H1 (cell line): ENCODE measurements at regions not wholly inside any gene's neighbourhood (a gene's known extent, or its start where the extent isn't known, plus 50 kb on each side); places are given as distances from the start of the nearest gene placed in this dataset.

Experiments
- CTCF ChIA-PET: fragments of 300-600 bp; sonication (Branson Sonifier 250); formaldehyde crosslinking; loops from one replicate; lab custom pipeline; 2021; ENCODE audit not compliant: partially characterized antibody; lab: Charles Lee
- POLR2A ChIA-PET: fragments of 300-600 bp; sonication (Branson Sonifier 250); formaldehyde crosslinking; loops from one replicate; lab custom pipeline; 2021; ENCODE audit warnings: inconsistent platforms; ENCODE audit not compliant: partially characterized antibody; lab: Charles Lee
- DNase-seq, 2 experiments: peaks; one replicate each; pipeline versions ENCODE4 v3.0.0 to v3.0.0-alpha.2; 2010 to 2022; ENCODE audit warnings: low spot score in 2 of 2, low read depth in 1 of 2, mixed read lengths in 1 of 2
- FAIRE-seq: peaks from 2 replicates; lab custom pipeline; 2011; peaks lifted over from hg19 to GRCh38; lab: Jason Lieb, UNC
- H2AFZ ChIP-seq: 2 replicates; pipeline ENCODE4 v1.8.1; 2012; ENCODE audit warnings: low read length, inconsistent platforms
- H2AK5ac ChIP-seq: 2 replicates; pipeline ENCODE4 v1.6.1; 2013; ENCODE audit warnings: low read depth, low read length
- H2BK120ac ChIP-seq: replicated peaks from 2 replicates; pipeline ENCODE3; 2013; ENCODE audit warnings: low read depth, low read length, inconsistent platforms
- H2BK12ac ChIP-seq: 2 replicates; pipeline ENCODE4 v1.6.1; 2013; ENCODE audit warnings: low read depth, low read length
- H2BK15ac ChIP-seq: 2 replicates; pipeline ENCODE4 v1.6.1; 2013; ENCODE audit warnings: low read length
- H2BK20ac ChIP-seq: 2 replicates; pipeline ENCODE4 v1.6.1; 2013; ENCODE audit warnings: low read length
- H2BK5ac ChIP-seq: 2 replicates; pipeline ENCODE4 v1.6.1; 2013; ENCODE audit warnings: low read depth, low read length
- H3K14ac ChIP-seq: 2 replicates; pipeline ENCODE4 v1.6.1; 2013; ENCODE audit warnings: inconsistent platforms; ENCODE audit not compliant: insufficient read length
- H3K18ac ChIP-seq: 2 replicates; pipeline ENCODE4 v1.6.1; 2013; ENCODE audit warnings: low read length; ENCODE audit errors: extremely low read depth
- H3K23ac ChIP-seq: 2 replicates; pipeline ENCODE4 v1.6.1; 2013; ENCODE audit warnings: inconsistent platforms; ENCODE audit not compliant: insufficient read length
- H3K23me2 ChIP-seq: 2 replicates; pipeline ENCODE4 v1.6.1; 2013; ENCODE audit warnings: low read depth, low read length
- H3K27ac ChIP-seq: 2 replicates; pipeline ENCODE4 v1.6.1; 2011; ENCODE audit warnings: low read depth, low read length, inconsistent platforms
- H3K27me3 ChIP-seq, 4 experiments: replicated peaks in 1 of 4; 1 replicate in 1 of 4; 2 replicates in 3 of 4; pipeline versions ENCODE4 v1.6.1 to v1.8.1; 2011 to 2013; ENCODE audit warnings: low read length in 3 of 4, mild to moderate bottlenecking in 3 of 4, inconsistent platforms in 2 of 4, mixed read lengths in 2 of 4, moderate library complexity in 1 of 4; ENCODE audit not compliant: control insufficient read depth in 3 of 4, insufficient read depth in 3 of 4; ENCODE audit errors: extremely low read depth in 1 of 4
- H3K36me3 ChIP-seq, 4 experiments: 2 replicates each; pipeline versions ENCODE4 v1.6.1 to v1.8.1; 2011 to 2013; ENCODE audit warnings: mild to moderate bottlenecking in 4 of 4, low read length in 3 of 4, moderate library complexity in 2 of 4, control low read depth in 1 of 4, inconsistent platforms in 1 of 4; ENCODE audit not compliant: insufficient read depth in 4 of 4, control insufficient read depth in 2 of 4
- H3K4ac ChIP-seq: replicated peaks from 2 replicates; pipeline ENCODE3; 2013; ENCODE audit warnings: low read length, low read depth, mixed read lengths, inconsistent platforms; ENCODE audit not compliant: insufficient read length
- H3K4me1 ChIP-seq, 4 experiments: replicated peaks in 1 of 4; 1 replicate in 1 of 4; 2 replicates in 3 of 4; pipeline versions ENCODE4 v1.6.1 to v1.8.1; 2011 to 2013; ENCODE audit warnings: low read length in 3 of 4, inconsistent platforms in 2 of 4, mixed read lengths in 1 of 4; ENCODE audit not compliant: insufficient read depth in 4 of 4, control insufficient read depth in 3 of 4
- H3K4me2 ChIP-seq, 2 experiments: 2 replicates each; pipeline versions ENCODE4 v1.6.1 to v1.8.1; 2011 to 2013; ENCODE audit warnings: low read depth in 2 of 2, low read length in 2 of 2, control low read depth in 1 of 2, inconsistent platforms in 1 of 2, mild to moderate bottlenecking in 1 of 2; ENCODE audit not compliant: insufficient read depth in 1 of 2
- H3K4me3 ChIP-seq, 4 experiments: fragments of 200-600, 300-600 bp in 1 of 4; sonication (generic), shearing (Covaris generic), sonication (Bioruptor Twin) in 1 of 4; 2 replicates each; pipeline versions ENCODE4 v1.5.1 to v1.8.1; 2011 to 2016; ENCODE audit warnings: low read length in 4 of 4, low read depth in 3 of 4, control low read depth in 2 of 4, inconsistent platforms in 2 of 4, mild to moderate bottlenecking in 2 of 4, mixed read lengths in 1 of 4, moderate library complexity in 1 of 4; ENCODE audit not compliant: insufficient read depth in 2 of 4; ENCODE audit errors: extremely low read depth in 1 of 4
- H3K56ac ChIP-seq: replicated peaks from 2 replicates; pipeline ENCODE3; 2013; ENCODE audit warnings: low read depth, mild to moderate bottlenecking, mixed read lengths, low read length, inconsistent platforms; ENCODE audit not compliant: insufficient read length
- H3K79me1 ChIP-seq: 2 replicates; pipeline ENCODE4 v1.6.1; 2013; ENCODE audit warnings: low read depth, low read length, control low read depth
- H3K79me2 ChIP-seq, 2 experiments: 2 replicates each; pipeline versions ENCODE4 v1.6.1 to v1.8.1; 2012 to 2013; ENCODE audit warnings: low read length in 2 of 2, mild to moderate bottlenecking in 2 of 2, inconsistent platforms in 1 of 2; ENCODE audit not compliant: insufficient read depth in 2 of 2, control insufficient read depth in 1 of 2
- H3K9ac ChIP-seq, 4 experiments: replicated peaks in 1 of 4; 1 replicate in 1 of 4; 2 replicates in 3 of 4; pipeline versions ENCODE4 v1.6.1 to v1.8.1; 2011 to 2013; ENCODE audit warnings: low read depth in 3 of 4, low read length in 3 of 4, control low read depth in 2 of 4, mild to moderate bottlenecking in 2 of 4, moderate library complexity in 2 of 4, inconsistent platforms in 1 of 4; ENCODE audit errors: extremely low read depth in 1 of 4
- H3K9me3 ChIP-seq, 2 experiments: 2 replicates each; pipeline versions ENCODE4 v1.6.1 to v1.8.1; 2012 to 2013; ENCODE audit warnings: mild to moderate bottlenecking in 2 of 2, moderate library complexity in 2 of 2, control low read depth in 1 of 2, inconsistent platforms in 1 of 2, low read depth in 1 of 2, low read length in 1 of 2, mixed read lengths in 1 of 2; ENCODE audit not compliant: insufficient read depth in 2 of 2
- H4K20me1 ChIP-seq, 2 experiments: replicated peaks in 1 of 2; 2 replicates each; pipeline versions ENCODE3 to v1.8.1; 2011 to 2013; ENCODE audit warnings: inconsistent platforms in 2 of 2, low read length in 2 of 2, mild to moderate bottlenecking in 1 of 2; ENCODE audit not compliant: insufficient read depth in 2 of 2, control insufficient read depth in 1 of 2
- H4K5ac ChIP-seq: 2 replicates; pipeline ENCODE4 v1.6.1; 2013; ENCODE audit warnings: low read length, low read depth, mixed read lengths, inconsistent platforms; ENCODE audit not compliant: insufficient read length
- H4K8ac ChIP-seq: 2 replicates; pipeline ENCODE4 v1.8.0; 2013; ENCODE audit warnings: mild to moderate bottlenecking, moderate library complexity, low read length, inconsistent platforms; ENCODE audit not compliant: insufficient read depth; ENCODE audit errors: extremely low read depth
- H4K91ac ChIP-seq: replicated peaks from 2 replicates; pipeline ENCODE3; 2013; ENCODE audit warnings: low read length, mixed read lengths, inconsistent platforms; ENCODE audit not compliant: insufficient read length
- CTBP2 ChIP-seq: IDR thresholded peaks from 2 replicates; pipeline ENCODE4 v1.7.0; 2011; ENCODE audit warnings: borderline replicate concordance, mild to moderate bottlenecking, moderate library complexity, mixed read lengths, low read length; ENCODE audit not compliant: insufficient read depth, insufficient read length
- JUN ChIP-seq: IDR thresholded peaks from 2 replicates; pipeline ENCODE4 v1.6.1; 2011; ENCODE audit warnings: low read depth, mild to moderate bottlenecking, improper control_type of control experiment, low read length
- MAX ChIP-seq: IDR thresholded peaks from 2 replicates; pipeline ENCODE4 v1.6.1; 2012; ENCODE audit warnings: inconsistent platforms
- TAF1 ChIP-seq: IDR thresholded peaks from 2 replicates; pipeline ENCODE4 v1.6.1; 2011; ENCODE audit warnings: mild to moderate bottlenecking, low read depth, low read length
- WGBS, 2 experiments: shearing (Covaris generic) in 1 of 2; methylation state at CpG; one replicate each; pipeline versions ENCODE4 v1.1.6 to v1.1.7; 2013 to 2015; ENCODE audit warnings: low lambda C conversion rate in 2 of 2, mixed read lengths in 2 of 2, inconsistent platforms in 1 of 2, low coverage in 1 of 2, missing lambda C conversion rate in 1 of 2; ENCODE audit not compliant: insufficient replicate concordance in 2 of 2, insufficient coverage in 1 of 2, insufficient read length in 1 of 2; ENCODE audit errors: extremely low coverage in 1 of 2, missing lambda C conversion rate in 1 of 2; 5-methylcytosine and 5-hydroxymethylcytosine counted together

GRCh38 chr13:59492030-59492636 is 671.6 kb downstream of the DIAPH3 start:
- Histone ChIP-seq H3K4me1 (no peaks in the 10 kb centered on the region; a peak in 1 of 7 replicates), H3K27ac (no peak overlapping the region), H4K5ac (no peak overlapping the region), H2AFZ (no peak overlapping the region), H4K8ac (no peak overlapping the region), H3K9me3 (no peaks in the 10 kb centered on the region), H2BK12ac (no peak overlapping the region), H3K4me2 (no peak overlapping the region), H3K9ac (no peak overlapping the region), H3K4ac (no peak overlapping the region), H3K14ac (no peak overlapping the region), H3K4me3 (no peak overlapping the region), H2BK20ac (no peak overlapping the region), H3K23ac (no peak overlapping the region), H3K23me2 (no peaks in the 10 kb centered on the region), H3K18ac (no peak overlapping the region), H2BK120ac (no peak overlapping the region), H3K79me1 (no peaks in the 10 kb centered on the region), H3K79me2 (no peaks in the 10 kb centered on the region), H3K27me3 (no peaks in the 10 kb centered on the region), H2BK15ac (no peak overlapping the region), H2BK5ac (no peak overlapping the region), H4K91ac (no peak overlapping the region), H4K20me1 (no peaks in the 10 kb centered on the region), H3K56ac (no peak overlapping the region), H3K36me3 (no peaks in the 10 kb centered on the region), H2AK5ac (no peak overlapping the region)
- 67% methylated on average over 2 of the region's 2 CpGs; no CpG with 5 or more reads in 1 of the 2 experiments for WGBS, 2 experiments
- POLR2A ChIA-PET: no interaction called here
- CTCF ChIA-PET: interaction anchor here (0.8 to 1.2 kb wide), 2 partner anchors 9 to 12 kb away, joined by 3 to 4 read pairs; no protein-coding TSS in a partner anchor
- DNase-seq (no peak), FAIRE-seq (no peak)
- TF ChIP-seq CTBP2 (no peak), MAX (no peak), TAF1 (no peak), JUN (no peak)
